Hematopoietic multipotent progenitor cell (in vitro differentiated cells): ENCODE measurements at regions not wholly inside any gene's neighbourhood (a gene's known extent, or its start where the extent isn't known, plus 50 kb on each side); places are given as distances from the start of the nearest gene placed in this dataset.

Experiments
- DNase-seq, 3 donors: peaks; one replicate each; pipeline ENCODE4 v3.0.0-alpha.2; 2011 to 2015; ENCODE audit warnings: low read depth in 2 of 3, low spot score in 2 of 3

- no peak for DNase-seq
These were observed 1829.2 kb downstream of the NCAM2 start for GRCh38 chr21:22827422-22827821.

GRCh38 chr21:22842875-22843274 lies 1844.7 kb downstream of the NCAM2 start:
- no peak for DNase-seq

GRCh38 chr21:22855581-22855980 lies 1857.4 kb downstream of the NCAM2 start:
- no peak for DNase-seq

DNA sequence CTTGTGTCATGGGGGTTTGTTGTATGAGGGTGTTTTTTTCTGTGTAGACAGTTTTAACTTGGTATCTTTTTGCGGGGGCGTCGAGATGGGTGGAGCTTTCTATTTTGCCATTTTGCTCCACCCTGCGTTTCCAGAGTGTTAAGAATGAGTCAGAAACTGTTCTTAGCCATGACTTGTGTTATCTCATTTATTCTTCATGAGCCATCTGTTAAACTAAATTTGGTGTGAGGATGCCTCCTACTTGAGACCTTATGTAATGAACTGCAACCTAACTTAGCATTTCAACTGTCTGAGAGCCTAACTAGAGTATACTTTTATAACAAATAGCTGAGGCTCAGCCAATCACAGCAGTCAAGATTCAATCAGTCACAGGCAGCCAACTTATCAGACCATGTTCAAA lies 1873.5 kb downstream of the NCAM2 start:
- DNase-seq, result no peak

DNA sequence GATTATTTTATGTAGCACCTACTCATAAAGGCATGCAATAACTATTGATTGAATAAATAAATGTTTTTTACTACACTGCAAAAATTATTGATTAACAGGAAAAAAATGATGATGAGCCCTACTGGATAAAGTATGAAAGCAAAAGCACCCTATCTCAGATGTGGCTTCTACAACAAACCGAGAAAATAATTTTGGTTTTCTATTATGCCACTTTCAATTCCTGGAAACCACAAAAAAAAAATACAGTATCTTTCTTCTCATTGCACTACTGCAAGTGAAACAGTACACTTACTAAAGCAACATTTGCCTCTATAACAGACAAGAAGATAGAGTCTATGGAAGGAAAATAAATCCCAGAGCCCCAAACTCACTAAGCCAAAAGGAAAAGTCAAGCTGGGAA lies 1882.4 kb downstream of the NCAM2 start:
- DNase-seq, result peak in 1 of 3 donors; percentile 8

DNA sequence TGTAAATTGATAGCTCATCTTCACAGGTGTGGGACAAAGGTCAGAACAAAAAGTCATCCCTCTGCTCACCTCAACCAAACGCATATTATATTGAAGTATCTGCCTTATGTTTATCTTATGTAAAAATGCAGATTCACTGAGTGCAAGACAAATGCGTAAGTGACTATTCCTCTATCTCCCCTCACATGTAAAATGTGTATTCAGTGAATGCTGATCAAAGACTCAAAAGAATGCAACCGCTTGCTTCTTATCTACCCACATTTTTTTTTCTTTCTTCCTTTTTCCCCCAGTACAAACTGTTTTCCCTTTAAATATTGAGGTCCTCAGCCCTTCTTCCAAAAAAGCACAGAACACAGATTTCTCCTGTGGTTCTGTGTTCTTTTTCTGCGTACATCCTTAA lies 1882.9 kb downstream of the NCAM2 start:
- no peak for DNase-seq

DNA sequence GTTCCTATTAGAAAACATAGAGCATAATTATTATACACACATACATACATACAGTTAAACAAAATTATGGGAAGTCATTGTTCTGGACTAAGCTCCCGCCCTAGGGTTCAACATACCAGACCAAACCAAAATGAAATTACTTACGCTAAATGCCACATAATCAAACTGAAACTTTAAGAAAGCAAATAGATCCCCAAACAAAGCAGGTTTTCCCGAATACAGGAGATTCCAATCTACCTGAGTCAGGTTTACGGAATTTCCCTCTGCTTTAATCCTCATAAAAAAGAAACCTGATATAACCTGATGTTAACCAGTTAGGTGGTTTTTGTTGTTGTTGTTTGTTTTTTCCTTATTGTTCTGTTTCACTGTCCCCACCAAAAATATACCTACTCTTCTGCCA lies 1886.9 kb downstream of the NCAM2 start:
- DNase-seq, result no peak

DNA sequence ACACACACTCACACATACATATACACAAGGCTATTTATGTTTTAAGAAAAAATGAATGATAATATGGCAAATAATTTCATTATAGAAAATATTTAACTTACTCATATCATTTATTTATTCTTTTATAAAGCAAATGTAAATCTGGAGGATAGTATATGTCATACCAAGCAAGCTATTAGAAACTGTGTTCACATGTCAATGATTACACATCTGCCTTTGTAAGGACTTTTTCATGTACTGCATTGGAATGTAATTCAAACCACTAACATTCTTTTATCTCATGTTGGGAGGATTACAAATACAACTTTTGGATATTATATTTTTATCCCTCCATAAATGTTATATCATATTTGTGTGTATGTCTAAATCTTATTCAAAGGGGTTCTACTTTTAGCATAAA lies 1887.4 kb downstream of the NCAM2 start:
- no peak for DNase-seq

GRCh38 chr21:22889445-22889844 lies 1891.2 kb downstream of the NCAM2 start:
- DNase-seq, result no peak

- no peak for DNase-seq
These were observed 1892.4 kb downstream of the NCAM2 start for GRCh38 chr21:22890656-22891055.

DNA sequence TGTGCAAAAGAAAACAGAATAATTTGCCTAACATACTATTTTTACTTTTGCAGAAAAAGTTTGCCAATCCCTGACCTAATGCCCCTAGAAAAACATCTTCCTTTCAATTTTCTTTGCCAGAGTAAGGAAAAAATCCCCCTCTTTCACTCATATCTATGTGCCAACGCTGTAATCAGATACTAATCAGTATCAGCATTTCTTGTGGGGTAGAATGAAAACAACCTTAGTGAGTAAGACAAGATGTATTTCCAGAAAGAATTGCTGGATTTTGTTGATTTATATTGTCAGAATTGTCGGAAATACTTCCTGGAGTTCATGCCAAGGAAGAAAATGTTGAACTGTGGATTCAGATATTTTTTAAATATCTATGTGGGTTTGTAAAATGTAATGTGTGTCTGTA lies 1893.8 kb downstream of the NCAM2 start:
- no peak for DNase-seq

- no peak for DNase-seq
These were observed 1894.5 kb downstream of the NCAM2 start for GRCh38 chr21:22892740-22893139.

- peak in 2 of 3 donors; percentile 28 to 70 for DNase-seq
These were observed 1899.9 kb downstream of the NCAM2 start for GRCh38 chr21:22898051-22898665.

GRCh38 chr21:22900490-22900889 lies 1902.3 kb downstream of the NCAM2 start:
- DNase-seq, result peak in 1 of 3 donors; percentile 4

DNA sequence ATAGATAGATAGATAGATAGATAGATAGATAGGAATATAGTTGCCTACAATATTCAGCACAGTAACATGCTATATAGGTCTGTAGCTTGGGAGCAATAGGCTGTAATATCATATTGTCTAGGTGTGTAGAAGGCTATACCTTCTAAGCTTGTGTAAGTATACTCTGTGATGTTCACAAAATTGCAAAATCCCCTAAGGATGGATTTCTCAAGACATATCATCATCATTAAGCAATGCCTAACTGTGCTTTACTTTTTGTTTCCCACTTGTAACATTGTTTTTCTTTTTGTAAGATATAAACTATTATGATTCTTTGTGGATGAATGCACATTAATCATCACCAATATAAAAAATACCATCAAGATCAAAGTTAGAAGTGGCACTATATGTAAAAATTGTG lies 1905.6 kb downstream of the NCAM2 start:
- DNase-seq, result no peak

- no peak for DNase-seq
These were observed 1906.2 kb downstream of the NCAM2 start for GRCh38 chr21:22904385-22904784.

GRCh38 chr21:22925032-22925431 lies 1926.8 kb downstream of the NCAM2 start:
- DNase-seq, result peak in 1 of 3 donors; percentile 18

DNA sequence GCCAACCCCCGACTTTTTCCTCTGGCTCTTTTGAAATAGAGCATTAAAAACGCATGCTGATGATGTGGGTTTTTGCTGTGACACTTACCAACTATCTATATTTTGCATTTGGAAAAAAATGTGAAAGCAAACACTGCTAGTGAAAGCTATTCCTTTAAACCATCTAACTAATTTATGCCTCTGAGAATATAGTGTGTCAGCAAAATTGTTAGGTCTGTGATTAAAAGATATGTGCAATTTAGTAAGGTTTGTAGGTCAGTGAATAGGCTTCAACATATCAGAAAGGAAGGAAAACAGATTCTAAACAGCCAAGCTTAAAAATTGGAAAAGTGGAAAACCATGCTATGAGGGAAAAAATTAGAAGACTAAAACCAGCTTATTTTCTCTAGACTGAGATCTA lies 1929.3 kb downstream of the NCAM2 start:
- DNase-seq, result no peak

GRCh38 chr21:22941779-22942490 lies 1943.7 kb downstream of the NCAM2 start:
- DNase-seq, result no peak

DNA sequence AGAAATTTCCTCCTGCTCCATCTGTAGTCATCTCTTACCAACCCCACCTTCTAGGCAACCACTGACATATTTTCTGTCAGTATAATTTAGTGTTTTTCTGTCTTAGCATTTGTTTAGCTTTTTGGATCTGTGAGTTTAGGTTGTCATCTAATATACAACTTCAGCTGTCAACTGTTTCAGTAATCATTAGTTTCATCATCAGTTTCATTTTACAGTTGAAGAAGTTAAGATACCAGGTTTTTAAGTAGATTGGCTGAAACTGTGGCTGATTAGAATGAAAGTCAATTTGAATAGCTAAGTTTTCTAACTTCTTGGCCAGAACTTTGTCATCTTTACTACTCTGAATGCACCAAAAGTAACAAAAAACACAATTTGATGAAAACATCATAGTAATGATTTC lies 1957.3 kb downstream of the NCAM2 start:
- DNase-seq, result no peak

GRCh38 chr21:22961258-22961657 lies 1963.0 kb downstream of the NCAM2 start:
- DNase-seq, result peak in 1 of 3 donors; percentile 0

- DNase-seq, result no peak
These were observed 1967.4 kb downstream of the NCAM2 start for GRCh38 chr21:22965455-22966135.
